B cell (primary cell): ENCODE measurements at regions not wholly inside any gene's neighbourhood (a gene's known extent, or its start where the extent isn't known, plus 50 kb on each side); places are given as distances from the start of the nearest gene placed in this dataset.

Source experiments
- ATAC-seq: fragments of 200-7000 bp; cut with Tn5 transposase; one replicate; pipeline ENCODE4 v1.10.0; 2021; ENCODE audit warnings: low read depth, mild to moderate bottlenecking, moderate number of reproducible peaks, moderate library complexity
- CTCF ChIA-PET: fragments of 350-600 bp; sonication (Branson Sonifier 250); formaldehyde crosslinking; loops from one replicate; lab custom pipeline; 2021; ENCODE audit warnings: antibody characterized with exemption, inconsistent platforms; lab: Charles Lee
- POLR2A ChIA-PET: fragments of 350-600 bp; sonication (Branson Sonifier 250); formaldehyde crosslinking; loops from one replicate; lab custom pipeline; 2021; ENCODE audit warnings: antibody characterized with exemption; lab: Charles Lee
- DNase-seq: peaks from one replicate; pipeline ENCODE4 v3.0.0; 2013
- H2AFZ ChIP-seq: 2 replicates; pipeline ENCODE4 v1.6.1; 2012; ENCODE audit warnings: mild to moderate bottlenecking, low read depth, low read length; ENCODE audit not compliant: insufficient read depth, poor library complexity, severe bottlenecking
- H3K27ac ChIP-seq, 2 donors: 1 replicate in 1 of 2; 2 replicates in 1 of 2; pipeline ENCODE4 v1.5.1; 2012 to 2013; ENCODE audit warnings: low read length in 2 of 2, mild to moderate bottlenecking in 2 of 2, moderate library complexity in 1 of 2
- H3K27me3 ChIP-seq, 4 experiments: fragments of 200-600 bp in 1 of 4; sonication (generic) in 1 of 4; replicated peaks in 1 of 4; 1 replicate in 2 of 4; 2 replicates in 2 of 4; pipeline versions ENCODE4 v1.6.1 to v1.7.0; 2013 to 2016; ENCODE audit warnings: low read length in 3 of 4, mild to moderate bottlenecking in 2 of 4, mixed read lengths in 1 of 4, moderate library complexity in 1 of 4; ENCODE audit not compliant: insufficient read depth in 4 of 4, control insufficient read depth in 3 of 4; ENCODE audit errors: control extremely low read depth in 1 of 4
- H3K36me3 ChIP-seq, 2 experiments: replicated peaks in 1 of 2; 1 replicate in 1 of 2; 2 replicates in 1 of 2; pipeline versions ENCODE4 v1.6.1 to v1.7.1; 2013; ENCODE audit warnings: low read length in 1 of 2; ENCODE audit not compliant: insufficient read depth in 2 of 2, control insufficient read depth in 1 of 2; ENCODE audit errors: control extremely low read depth in 1 of 2, extremely low read depth in 1 of 2
- H3K4me1 ChIP-seq, 2 donors: fragments of 200-600 bp in 1 of 2; sonication (generic) in 1 of 2; 1 replicate in 1 of 2; 2 replicates in 1 of 2; pipeline versions ENCODE4 v1.5.1 to v1.6.1; 2013 to 2017; ENCODE audit warnings: low read length in 2 of 2; ENCODE audit not compliant: control insufficient read depth in 2 of 2, insufficient read depth in 2 of 2
- H3K4me2 ChIP-seq: replicated peaks from 2 replicates; pipeline ENCODE3; 2012; ENCODE audit warnings: mild to moderate bottlenecking, low read depth, low read length; ENCODE audit not compliant: poor library complexity, severe bottlenecking
- H3K4me3 ChIP-seq, 5 experiments: fragments of 200-600 bp in 1 of 5; sonication (generic) in 1 of 5; 1 replicate in 3 of 5; 2 replicates in 2 of 5; pipeline versions ENCODE4 v1.5.1 to v1.7.0; 2011 to 2016; ENCODE audit warnings: low read length in 4 of 5, mild to moderate bottlenecking in 4 of 5, low read depth in 2 of 5, control low read depth in 1 of 5, moderate library complexity in 1 of 5; ENCODE audit not compliant: insufficient read depth in 1 of 5; ENCODE audit errors: control extremely low read depth in 1 of 5, extremely low read depth in 1 of 5
- H3K79me2 ChIP-seq: fragments of 200-600 bp; sonication (generic); one replicate; pipeline ENCODE4 v1.6.0; 2016; ENCODE audit warnings: low read length; ENCODE audit not compliant: control insufficient read depth, insufficient read depth
- H3K9ac ChIP-seq: fragments of 200-600 bp; sonication (generic); 2 replicates; pipeline ENCODE4 v1.6.1; 2017; ENCODE audit warnings: mild to moderate bottlenecking, low read length, moderate library complexity
- H3K9me3 ChIP-seq, 3 donors: one replicate each; pipeline versions ENCODE4 v1.6.1 to v1.7.1; 2013; ENCODE audit warnings: low read length in 2 of 3; ENCODE audit not compliant: control insufficient read depth in 2 of 3, insufficient read depth in 1 of 3; ENCODE audit errors: control extremely low read depth in 1 of 3
- H4K20me1 ChIP-seq: 2 replicates; pipeline ENCODE4 v1.6.0; 2012; ENCODE audit warnings: mild to moderate bottlenecking, low read length; ENCODE audit not compliant: insufficient read depth, control insufficient read depth, poor library complexity, severe bottlenecking
- H3K27ac Mint-ChIP-seq: one replicate; pipeline ENCODE4 v1.8.0; 2021; ENCODE audit warnings: mixed read lengths
- H3K27me3 Mint-ChIP-seq: one replicate; pipeline ENCODE4 v1.8.0; 2021; ENCODE audit warnings: mixed read lengths
- H3K4me1 Mint-ChIP-seq: one replicate; pipeline ENCODE4 v1.8.0; 2021; ENCODE audit warnings: mixed read lengths
- H3K4me3 Mint-ChIP-seq: one replicate; pipeline ENCODE4 v1.8.0; 2021; ENCODE audit warnings: mixed read lengths
- H3K9me3 Mint-ChIP-seq: one replicate; pipeline ENCODE4 v1.8.0; 2022; ENCODE audit warnings: mixed read lengths; ENCODE audit not compliant: insufficient read depth
- CTCF ChIP-seq: fragments of 200-600 bp; IDR thresholded peaks from one replicate; pipeline ENCODE4 v1.8.0; 2022; ENCODE audit warnings: antibody characterized with exemption, mild to moderate bottlenecking
- EZH2 ChIP-seq: IDR thresholded peaks from 2 replicates; pipeline ENCODE4 v1.6.1; 2012; ENCODE audit warnings: borderline replicate concordance, low read depth, mild to moderate bottlenecking, moderate library complexity, low read length; ENCODE audit not compliant: insufficient read depth, poor library complexity, severe bottlenecking
- WGBS: methylation state at CpG from one replicate; pipeline ENCODE4 v1.1.5; 2013; ENCODE audit warnings: missing lambda C conversion rate; ENCODE audit not compliant: insufficient coverage; 5-methylcytosine and 5-hydroxymethylcytosine counted together
- intact Hi-C: fragments of 100-400 bp; cut with micrococcal nuclease; formaldehyde crosslinking; loops from one replicate; pipeline ENCODE4 v1.10.0; 2022

GRCh38 chr2:34985474-34985873 lies 1370.1 kb upstream of the CRIM1 start:
- no peaks in the 10 kb centered on the region for H4K20me1 ChIP-seq
- H3K79me2 ChIP-seq, result no peaks in the 10 kb centered on the region
- H3K27me3 ChIP-seq, result no peaks in the 10 kb centered on the region
- no peak overlapping the region for H3K27ac Mint-ChIP-seq
- H3K36me3 ChIP-seq, result no peaks in the 10 kb centered on the region
- no peak overlapping the region for H3K4me3 Mint-ChIP-seq
- H3K4me3 ChIP-seq, result no peak overlapping the region
- POLR2A ChIA-PET, result no interaction called here
- DNase-seq, result no peak
- intact Hi-C loops, result no loop called here
- CTCF ChIA-PET, result no interaction called here
- no peaks in the 10 kb centered on the region for H3K4me1 Mint-ChIP-seq
- no peak overlapping the region for H3K27ac ChIP-seq
- no peaks in the 10 kb centered on the region for H3K4me1 ChIP-seq
- peaks cover 0 to 3% (median 0%) of the 10 kb centered on the region in 3 donors for H3K9me3 ChIP-seq
- no peak overlapping the region for H3K9ac ChIP-seq
- no peak overlapping the region for H3K4me2 ChIP-seq
- H2AFZ ChIP-seq, result no peak overlapping the region
- no peaks in the 10 kb centered on the region for H3K27me3 Mint-ChIP-seq
- TF ChIP-seq CTCF (no peak), EZH2 (no peak)
- peaks cover 10% of the 10 kb centered on the region for H3K9me3 Mint-ChIP-seq
- no peak for ATAC-seq

- H3K27me3 ChIP-seq, result no peaks in the 10 kb centered on the region
- no peak overlapping the region for H3K27ac ChIP-seq
- no peak overlapping the region for H3K4me3 Mint-ChIP-seq
- no peaks in the 10 kb centered on the region for H4K20me1 ChIP-seq
- H2AFZ ChIP-seq, result no peak overlapping the region
- H3K4me1 ChIP-seq, result no peaks in the 10 kb centered on the region
- TF ChIP-seq EZH2, result no peak
- no peak for TF ChIP-seq CTCF
- CTCF ChIA-PET, result no interaction called here
- peaks cover 0 to 3% (median 0%) of the 10 kb centered on the region in 3 donors for H3K9me3 ChIP-seq
- H3K4me1 Mint-ChIP-seq, result no peaks in the 10 kb centered on the region
- intact Hi-C loops, result no loop called here
- H3K4me2 ChIP-seq, result no peak overlapping the region
- ATAC-seq, result no peak
- DNase-seq, result no peak
- WGBS, result 70% methylated on average over 1 of the region's 1 CpG
- no peaks in the 10 kb centered on the region for H3K36me3 ChIP-seq
- no peaks in the 10 kb centered on the region for H3K79me2 ChIP-seq
- no peak overlapping the region for H3K9ac ChIP-seq
- POLR2A ChIA-PET, result no interaction called here
- no peaks in the 10 kb centered on the region for H3K27me3 Mint-ChIP-seq
- H3K27ac Mint-ChIP-seq, result no peak overlapping the region
- H3K9me3 Mint-ChIP-seq, result peaks cover 13% of the 10 kb centered on the region
- no peak overlapping the region for H3K4me3 ChIP-seq
Measured at GRCh38 chr2:34980689-34981088, 1374.9 kb upstream of the CRIM1 start.
